Spleen (tissue), 7 donors: ENCODE measurements at regions not wholly inside any gene's neighbourhood (a gene's known extent, or its start where the extent isn't known, plus 50 kb on each side); places are given as distances from the start of the nearest gene placed in this dataset.

Experiments used
- CTCF ChIP-seq, 11 experiments: fragments of 200-600 bp in 7 of 11; fragments of 450-650 bp in 4 of 11; sonication (generic) in 4 of 11; IDR thresholded peaks in 8 of 11; conservative IDR thresholded peaks in 3 of 11; 1 replicate in 7 of 11; 2 replicates in 4 of 11; pipeline versions ENCODE4 v1.4.0 to v1.8.0; 2016 to 2021; ENCODE audit warnings: antibody characterized with exemption in 11 of 11, inconsistent platforms in 4 of 11, mild to moderate bottlenecking in 1 of 11
- POLR2A ChIP-seq, 3 donors: fragments of 450-650 bp; IDR thresholded peaks; one replicate each; pipeline ENCODE4 v1.5.1; 2017; ENCODE audit warnings: antibody characterized with exemption in 3 of 3, mild to moderate bottlenecking in 1 of 3
- donor health status: DM: no; HTN: no; CAD: no; lungs with moderate emphysema.
- donor health status: DM: no; HTN: no; CAD: no.
- donor health status: DM: no; HTN: no; CAD: no.

GRCh38 chr16:86755571-86756006 lies 177.2 kb downstream of the FOXL1 start:
- no peak for TF ChIP-seq CTCF (IDR thresholded peaks at IDR 0.05 in 8 of 11, conservative IDR thresholded peaks at IDR 0.05 in 3 of 11)
- no peak for TF ChIP-seq POLR2A (IDR thresholded peaks at IDR 0.05)
